ENCODE measurements at regions not wholly inside any gene's neighbourhood (a gene's known extent, or its start where the extent isn't known, plus 50 kb on each side); places are given as distances from the start of the nearest gene placed in this dataset.

GRCh38 chr16:61465285-61465684 lies 571.0 kb downstream of the CDH8 start:
- no peak for TF ChIP-seq EZH2 (optimal IDR thresholded peaks at IDR 0.05; ENCODE audit: low read depth, low read length)
- TF ChIP-seq EZH2phosphoT487 (IDR thresholded peaks at IDR 0.05; ENCODE audit: low read length), result no peak
- no peak for TF ChIP-seq CTCF (IDR thresholded peaks at IDR 0.05; ENCODE audit: low read length)
